ENCODE measurements at regions not wholly inside any gene's neighbourhood (a gene's known extent, or its start where the extent isn't known, plus 50 kb on each side); places are given as distances from the start of the nearest gene placed in this dataset.
A peak's percentile ranks its signal among the peaks of the same experiment; 100 is the strongest.

DNA sequence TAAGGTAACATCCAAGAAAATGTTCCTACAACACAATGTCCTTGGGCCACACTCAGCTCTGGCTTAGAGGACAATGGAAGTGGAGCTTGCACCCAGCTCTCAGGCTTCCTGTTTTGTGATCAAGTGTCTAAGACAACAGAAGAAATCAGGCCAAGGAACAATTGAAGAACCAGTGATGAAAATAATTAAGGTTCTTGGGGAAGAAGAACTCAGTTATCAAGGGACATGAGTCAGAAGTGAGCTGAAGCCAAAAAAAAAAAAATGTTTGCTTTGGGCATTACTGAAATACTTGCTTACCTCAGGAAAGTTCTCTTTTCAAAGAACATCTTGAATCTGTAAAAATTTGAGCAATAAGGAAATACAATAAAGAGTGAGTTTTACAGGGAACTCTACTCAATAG lies 299.0 kb downstream of the FBXO15 start:
- no peak for DNase-seq

GRCh38 chr18:73843455-73843854 lies 304.2 kb downstream of the FBXO15 start:
- DNase-seq, result peak; percentile 9

GRCh38 chr18:73842795-73843394 lies 304.7 kb downstream of the FBXO15 start:
- peak; percentile 79 for DNase-seq

GRCh38 chr18:73841661-73842060 lies 306.0 kb downstream of the FBXO15 start:
- no peak for DNase-seq

- peak; percentile 64 for DNase-seq
These were observed 307.2 kb downstream of the FBXO15 start for GRCh38 chr18:73840319-73840945.

DNA sequence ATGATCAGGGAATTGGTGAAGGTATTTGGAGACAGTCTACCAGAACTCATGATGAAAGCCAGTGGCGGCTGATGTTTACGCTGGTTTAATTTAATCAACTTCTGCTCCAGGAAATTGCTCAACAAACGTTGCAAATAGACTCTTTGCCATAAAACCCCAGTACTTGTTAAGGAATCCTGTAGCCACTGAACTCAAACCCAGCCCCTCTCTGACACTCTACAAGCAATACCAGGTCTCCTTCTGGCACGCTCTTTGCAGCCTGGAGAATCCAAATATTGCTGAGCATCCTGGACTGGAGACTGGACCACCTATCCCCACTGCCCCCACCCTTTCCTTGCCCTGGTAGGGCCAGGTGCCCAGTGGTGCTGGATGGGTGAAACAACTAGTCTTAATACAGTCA lies 308.2 kb downstream of the FBXO15 start:
- DNase-seq, result no peak

- no peak for DNase-seq
These were observed 309.5 kb downstream of the FBXO15 start for GRCh38 chr18:73838107-73838506.

GRCh38 chr18:73835656-73836364 lies 311.8 kb downstream of the FBXO15 start:
- no peak for DNase-seq

- no peak for DNase-seq
These were observed 312.6 kb downstream of the FBXO15 start for GRCh38 chr18:73835039-73835438.

DNA sequence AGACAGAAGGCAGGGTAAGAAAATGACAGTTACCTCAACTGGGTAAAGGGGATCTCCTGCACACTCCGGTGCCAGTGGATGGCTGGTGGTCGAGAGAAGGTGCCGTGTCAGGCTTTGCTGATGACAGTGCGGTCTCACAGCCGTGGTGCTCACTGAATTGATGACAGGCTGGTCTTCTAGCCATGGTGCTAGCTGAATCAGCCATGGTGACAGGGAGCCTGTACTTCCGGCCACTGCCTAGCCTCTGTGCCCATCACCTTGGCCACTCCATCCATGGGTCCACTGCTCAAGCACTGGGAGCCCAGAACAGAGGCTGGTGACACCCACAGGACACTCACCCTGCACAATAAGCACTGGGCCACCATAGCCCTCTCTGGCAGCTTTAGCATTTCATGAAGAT lies 315.9 kb downstream of the FBXO15 start:
- DNase-seq, result no peak

DNA sequence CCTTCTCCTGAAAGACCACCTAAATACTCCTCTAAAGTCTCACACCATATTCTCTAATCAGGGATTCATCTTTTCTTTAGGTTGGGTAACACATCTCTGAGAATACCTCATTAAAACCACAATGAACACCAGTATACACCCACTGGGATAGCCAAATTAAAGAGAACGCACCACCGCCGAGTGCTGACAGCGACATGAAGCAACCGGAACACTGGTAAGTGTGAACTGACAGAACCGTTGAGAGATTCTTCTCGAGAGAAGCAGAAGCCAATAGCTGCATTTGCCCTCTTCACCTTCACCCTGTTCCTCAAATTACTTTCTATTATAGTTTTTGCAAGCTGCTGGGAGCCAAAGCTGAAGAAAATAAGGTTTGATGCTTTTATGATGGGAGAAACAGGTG lies 318.5 kb downstream of the FBXO15 start:
- DNase-seq, result no peak

GRCh38 chr18:73827801-73828200 lies 319.8 kb downstream of the FBXO15 start:
- no peak for DNase-seq

DNA sequence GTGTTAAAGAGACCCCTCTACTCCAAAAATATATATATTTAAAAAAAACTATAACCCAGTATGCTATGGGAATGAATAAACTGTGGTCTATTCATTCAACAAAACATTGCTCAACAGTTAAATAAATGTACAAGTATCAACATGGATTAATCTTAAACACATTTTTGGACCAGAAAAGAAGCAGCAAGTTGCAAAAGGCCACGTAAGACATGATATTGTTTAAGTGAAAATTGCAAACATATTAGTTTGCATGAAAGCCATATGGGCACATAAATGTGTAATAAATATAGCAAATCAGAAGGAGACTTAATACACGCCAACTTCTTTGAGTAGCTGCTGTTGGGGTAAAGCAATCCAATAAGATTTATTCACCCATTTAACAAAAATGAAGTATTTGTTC lies 321.5 kb downstream of the FBXO15 start:
- peak; percentile 28 for DNase-seq

GRCh38 chr18:73824671-73825070 lies 323.0 kb downstream of the FBXO15 start:
- DNase-seq, result no peak

DNA sequence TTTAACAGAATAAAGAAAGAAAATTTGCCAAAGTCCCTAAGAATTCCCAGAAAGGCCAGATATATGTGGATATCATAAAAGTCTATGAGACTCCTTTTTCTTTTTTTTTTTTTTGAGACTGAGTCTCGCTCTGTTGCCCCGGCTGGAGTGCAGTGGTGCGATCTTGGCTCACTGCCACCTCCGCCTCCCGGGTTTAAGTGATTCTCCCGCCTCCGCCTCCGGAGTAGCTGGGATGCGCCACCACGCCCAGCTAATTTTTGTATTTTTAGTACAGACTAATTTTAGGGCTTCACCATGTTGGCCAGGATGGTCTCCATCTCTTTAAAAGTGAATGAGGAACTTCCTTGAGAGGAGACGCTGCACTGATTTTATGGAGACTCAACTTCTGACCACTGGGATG lies 335.2 kb downstream of the FBXO15 start:
- no peak for DNase-seq

GRCh38 chr18:73807551-73808192 lies 340.0 kb downstream of the FBXO15 start:
- DNase-seq, result no peak

DNA sequence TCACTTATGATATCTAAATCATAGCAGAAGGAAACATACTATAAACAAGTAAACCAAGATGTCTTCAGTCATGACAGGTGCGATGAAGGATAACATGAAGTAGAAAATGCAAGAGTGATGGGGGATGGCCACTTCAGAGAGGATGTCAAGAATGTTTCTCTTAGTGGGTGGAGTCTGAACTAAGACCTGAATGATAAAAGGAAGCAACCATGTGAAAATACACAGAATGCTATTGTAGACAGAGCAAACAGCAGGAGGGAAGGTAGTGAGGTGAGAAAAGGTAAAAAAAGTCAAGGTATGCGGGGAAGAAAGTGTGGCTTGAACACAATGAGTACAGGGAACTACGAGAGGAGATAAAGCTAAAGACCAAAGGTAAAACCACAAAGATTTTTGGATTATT lies 341.6 kb downstream of the FBXO15 start:
- DNase-seq, result no peak

GRCh38 chr18:73797419-73797818 lies 350.2 kb downstream of the FBXO15 start:
- DNase-seq, result no peak

- DNase-seq, result no peak
These were observed 354.2 kb downstream of the FBXO15 start for GRCh38 chr18:73793386-73793785.

DNA sequence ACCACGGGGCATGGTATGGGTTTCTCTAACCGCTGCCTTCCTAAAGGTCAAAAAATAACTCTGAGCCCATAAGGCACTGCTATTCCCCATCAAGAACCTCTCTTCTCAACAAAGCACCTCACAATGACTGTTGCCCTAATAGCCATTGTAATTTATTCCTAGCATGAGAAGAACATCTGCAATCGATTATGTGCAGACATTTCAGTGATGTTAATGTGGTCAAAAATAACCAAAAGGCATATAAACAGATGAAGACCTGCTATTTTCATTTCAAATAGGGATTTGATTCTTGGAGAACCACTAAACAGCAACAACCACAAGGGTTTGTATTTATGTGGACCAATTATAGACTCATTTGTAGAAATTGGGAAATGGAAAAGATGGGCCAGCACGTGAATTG lies 356.6 kb downstream of the FBXO15 start:
- peak; percentile 8 for DNase-seq

DNA sequence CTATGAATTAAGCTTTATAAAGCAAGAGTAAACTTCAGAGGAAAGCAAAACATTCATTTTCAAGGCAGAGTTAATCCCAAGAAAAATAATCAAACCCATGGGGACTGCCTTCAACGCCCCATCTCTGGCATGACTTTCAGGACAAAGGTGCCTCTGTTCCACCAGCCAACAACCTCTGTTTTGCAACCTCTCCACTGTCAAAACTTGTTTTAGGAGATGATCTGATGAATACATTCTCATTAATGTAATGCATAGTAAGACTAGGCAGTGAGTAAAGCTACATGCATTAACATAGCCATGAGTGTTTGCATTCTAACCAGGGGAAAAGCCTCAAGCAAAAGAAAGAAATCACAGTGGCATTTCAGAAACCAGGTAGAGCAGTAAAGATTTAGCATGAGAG lies 357.0 kb downstream of the FBXO15 start:
- no peak for DNase-seq

DNA sequence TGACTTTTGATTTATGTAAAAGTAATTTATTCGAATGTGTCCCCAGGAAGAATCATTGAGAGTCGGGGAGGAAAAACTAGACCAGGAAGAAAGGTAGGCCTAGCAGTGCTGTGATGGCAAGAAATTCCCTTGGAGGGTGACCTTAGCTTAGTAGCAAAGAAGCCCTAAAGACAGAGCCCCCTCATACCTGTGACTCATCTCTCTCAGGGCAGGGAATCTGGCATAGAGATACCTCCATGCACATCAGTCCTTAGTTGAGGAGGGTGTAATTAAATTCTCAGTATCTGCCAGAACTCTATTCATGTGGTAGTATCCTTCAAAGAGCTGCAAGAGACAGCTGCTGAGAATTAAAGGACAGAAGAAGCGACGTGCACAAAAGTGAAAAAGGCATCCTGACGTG lies 360.3 kb downstream of the FBXO15 start:
- DNase-seq, result no peak

GRCh38 chr18:73785300-73785699 lies 362.3 kb downstream of the FBXO15 start:
- DNase-seq, result no peak

DNA sequence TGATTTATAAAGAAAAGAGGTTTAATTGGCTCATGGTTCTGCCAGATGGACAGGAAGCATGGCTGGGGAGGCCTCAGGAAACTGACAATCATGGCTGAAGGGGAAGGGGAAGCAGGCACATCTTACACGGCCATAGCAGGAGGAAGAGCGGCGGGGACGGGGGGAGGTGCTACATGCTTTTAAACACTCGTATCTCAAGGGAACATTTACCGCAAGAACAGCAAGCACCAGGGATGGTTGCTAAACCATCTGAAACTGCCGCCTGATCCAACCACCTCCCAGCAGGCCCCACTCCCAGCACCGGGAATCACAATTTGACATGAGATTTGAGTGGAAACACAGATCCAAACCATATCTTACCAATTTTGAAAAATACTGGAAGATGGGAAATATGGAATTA lies 362.8 kb downstream of the FBXO15 start:
- DNase-seq, result no peak
